Gastroesophageal sphincter (tissue), 4 donors: ENCODE measurements at regions not wholly inside any gene's neighbourhood (a gene's known extent, or its start where the extent isn't known, plus 50 kb on each side); places are given as distances from the start of the nearest gene placed in this dataset.

Source experiments
- ATAC-seq: fragments of 150-250 bp; one replicate; pipeline ENCODE4 v1.9.1; 2016; ENCODE audit warnings: mild to moderate bottlenecking, moderate library complexity
- H3K27ac ChIP-seq, 4 donors: fragments of 200-600 bp; sonication (generic) in 3 of 4; 1 replicate in 3 of 4; 2 replicates in 1 of 4; pipeline ENCODE4 v1.5.1; 2016 to 2019
- H3K27me3 ChIP-seq: fragments of 200-600 bp; sonication (generic); one replicate; pipeline ENCODE4 v1.5.1; 2019
- H3K36me3 ChIP-seq, 2 donors: fragments of 200-600 bp; sonication (generic); one replicate each; pipeline ENCODE4 v1.5.1; 2019; ENCODE audit warnings: control low read depth in 1 of 2
- H3K4me1 ChIP-seq, 3 donors: fragments of 200-600 bp; sonication (generic); 1 replicate in 2 of 3; 2 replicates in 1 of 3; pipeline ENCODE4 v1.5.1; 2016 to 2019; ENCODE audit warnings: control low read depth in 2 of 3
- H3K4me3 ChIP-seq, 2 donors: fragments of 200-600 bp; sonication (generic); one replicate each; pipeline ENCODE4 v1.5.1; 2019; ENCODE audit warnings: mild to moderate bottlenecking in 1 of 2, moderate library complexity in 1 of 2
- H3K9me3 ChIP-seq, 3 donors: fragments of 200-600 bp; sonication (generic); one replicate each; pipeline ENCODE4 v1.5.1; 2017 to 2019; ENCODE audit warnings: control low read depth in 2 of 3
- EP300 ChIP-seq: sonication (generic); formaldehyde crosslinking; IDR thresholded peaks from one replicate; pipeline ENCODE4 v1.6.1; 2017; ENCODE audit warnings: antibody characterized with exemption, mild to moderate bottlenecking
- POLR2A ChIP-seq, 2 donors: fragments of 450-650 bp; IDR thresholded peaks; one replicate each; pipeline ENCODE4 v1.6.1; 2017; ENCODE audit warnings: antibody characterized with exemption in 2 of 2, mild to moderate bottlenecking in 2 of 2, moderate library complexity in 1 of 2
- POLR2AphosphoS5 ChIP-seq: sonication (generic); formaldehyde crosslinking; IDR thresholded peaks from one replicate; pipeline ENCODE4 v1.6.1; 2017; ENCODE audit warnings: antibody characterized with exemption
- WGBS, 2 donors: methylation state at CpG; one replicate each; pipeline ENCODE4 v1.1.5; 2018; ENCODE audit warnings: low coverage in 1 of 2; 5-methylcytosine and 5-hydroxymethylcytosine counted together
- TF ChIP-seq, protein P1 (sequence below), 4 experiments: fragments of 200-600 bp in 2 of 4; fragments of 450-650 bp in 2 of 4; sonication (generic) in 1 of 4; IDR thresholded peaks; one replicate each; pipeline ENCODE4 v1.5.1; 2017 to 2019; ENCODE audit warnings: antibody characterized with exemption in 4 of 4, mild to moderate bottlenecking in 2 of 4, moderate library complexity in 2 of 4

DNA sequence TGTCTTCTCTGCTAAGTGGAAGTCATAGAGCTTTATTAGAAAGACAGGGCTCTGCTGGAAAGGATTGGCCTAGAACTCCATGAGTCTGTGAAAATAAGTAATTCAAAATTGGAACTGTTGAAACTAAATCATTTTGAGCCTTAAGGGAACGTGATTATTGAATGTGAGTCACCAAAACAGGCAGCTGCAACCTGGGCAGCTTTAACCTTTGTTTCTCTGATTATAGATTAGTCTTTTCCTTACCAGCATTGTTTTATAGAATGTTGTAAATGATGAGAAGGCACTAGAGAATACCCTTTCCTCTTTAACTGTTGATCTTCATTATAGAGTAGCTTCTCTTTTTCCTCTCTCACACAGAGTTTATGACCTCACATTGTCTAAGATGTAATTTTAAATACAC, 638.8 kb upstream of the SLITRK6 start:
- H3K27me3 ChIP-seq = no peaks in the 10 kb centered on the region
- no peak overlapping the region for H3K4me3 ChIP-seq
- no peaks in the 10 kb centered on the region for H3K36me3 ChIP-seq
- H3K27ac ChIP-seq = no peak overlapping the region
- 42 to 55% methylated on average over 1 of the region's 1 CpG for WGBS, 2 donors
- no peaks in the 10 kb centered on the region for H3K9me3 ChIP-seq
- no peak for ATAC-seq
- TF ChIP-seq EP300 = no peak
- H3K4me1 ChIP-seq = no peaks in the 10 kb centered on the region

DNA sequence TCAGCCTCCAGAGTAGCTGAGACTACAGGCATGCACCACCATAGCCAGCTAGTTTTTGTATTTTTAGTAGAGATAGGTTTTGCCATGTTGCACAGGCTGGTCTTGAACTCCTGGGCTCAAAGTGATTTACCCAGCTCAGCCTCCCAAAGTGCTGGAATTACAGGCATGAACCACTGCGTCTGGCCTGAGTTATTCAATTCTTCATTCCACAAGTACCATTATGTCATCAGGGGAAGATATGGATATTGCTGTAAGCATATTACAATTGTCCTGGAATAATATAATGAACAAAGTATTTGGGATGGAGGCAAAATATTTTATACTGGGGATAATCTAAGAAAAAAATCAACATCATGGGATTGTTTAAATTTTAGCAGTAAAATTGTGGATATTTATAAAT, 646.0 kb upstream of the SLITRK6 start:
- no peak overlapping the region for H3K27ac ChIP-seq
- no peaks in the 10 kb centered on the region for H3K4me1 ChIP-seq
- no peaks in the 10 kb centered on the region for H3K36me3 ChIP-seq
- no peaks in the 10 kb centered on the region for H3K27me3 ChIP-seq
- ATAC-seq = no peak
- WGBS, 2 donors = 42% methylated on average over 1 of the region's 1 CpG; no CpG with 5 or more reads in 1 of the 2 donors
- H3K9me3 ChIP-seq = no peaks in the 10 kb centered on the region
- TF ChIP-seq POLR2AphosphoS5 = no peak
- TF ChIP-seq, protein P1, sequence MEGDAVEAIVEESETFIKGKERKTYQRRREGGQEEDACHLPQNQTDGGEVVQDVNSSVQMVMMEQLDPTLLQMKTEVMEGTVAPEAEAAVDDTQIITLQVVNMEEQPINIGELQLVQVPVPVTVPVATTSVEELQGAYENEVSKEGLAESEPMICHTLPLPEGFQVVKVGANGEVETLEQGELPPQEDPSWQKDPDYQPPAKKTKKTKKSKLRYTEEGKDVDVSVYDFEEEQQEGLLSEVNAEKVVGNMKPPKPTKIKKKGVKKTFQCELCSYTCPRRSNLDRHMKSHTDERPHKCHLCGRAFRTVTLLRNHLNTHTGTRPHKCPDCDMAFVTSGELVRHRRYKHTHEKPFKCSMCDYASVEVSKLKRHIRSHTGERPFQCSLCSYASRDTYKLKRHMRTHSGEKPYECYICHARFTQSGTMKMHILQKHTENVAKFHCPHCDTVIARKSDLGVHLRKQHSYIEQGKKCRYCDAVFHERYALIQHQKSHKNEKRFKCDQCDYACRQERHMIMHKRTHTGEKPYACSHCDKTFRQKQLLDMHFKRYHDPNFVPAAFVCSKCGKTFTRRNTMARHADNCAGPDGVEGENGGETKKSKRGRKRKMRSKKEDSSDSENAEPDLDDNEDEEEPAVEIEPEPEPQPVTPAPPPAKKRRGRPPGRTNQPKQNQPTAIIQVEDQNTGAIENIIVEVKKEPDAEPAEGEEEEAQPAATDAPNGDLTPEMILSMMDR (IDR thresholded peaks at IDR 0.05) = no peak
- TF ChIP-seq POLR2A (IDR thresholded peaks at IDR 0.05) = no peak
- no peak for TF ChIP-seq EP300
- H3K4me3 ChIP-seq = no peak overlapping the region

DNA sequence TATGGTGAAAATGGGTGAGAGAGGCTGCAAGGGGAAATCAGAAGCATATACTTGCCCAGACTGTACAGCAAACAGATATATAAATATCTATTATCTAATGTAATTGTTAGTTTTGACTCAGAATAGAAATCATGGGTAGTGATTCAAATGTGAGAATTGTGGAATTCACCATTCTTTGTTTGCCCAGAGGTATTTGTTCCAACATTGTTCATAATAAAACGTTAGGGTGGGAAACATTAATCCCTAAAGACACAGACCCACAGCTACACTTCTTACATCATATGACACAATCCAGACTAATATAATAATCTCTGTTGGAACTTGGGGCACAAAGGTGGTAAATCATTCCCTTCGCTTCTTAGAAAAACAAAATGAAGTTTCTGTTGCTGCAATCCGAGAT, 646.5 kb upstream of the SLITRK6 start:
- Histone ChIP-seq H3K4me1 (no peaks in the 10 kb centered on the region), H3K27me3 (no peaks in the 10 kb centered on the region), H3K9me3 (no peaks in the 10 kb centered on the region), H3K4me3 (no peak overlapping the region), H3K27ac (no peak overlapping the region), H3K36me3 (no peaks in the 10 kb centered on the region)
- TF ChIP-seq, protein P1 (IDR thresholded peaks at IDR 0.05) = no peak
- TF ChIP-seq EP300 (no peak), POLR2AphosphoS5 (no peak), POLR2A (IDR thresholded peaks at IDR 0.05) (no peak)
- WGBS, 2 donors = 42 to 58% methylated on average over 3 of the region's 3 CpGs
- no peak for ATAC-seq

DNA sequence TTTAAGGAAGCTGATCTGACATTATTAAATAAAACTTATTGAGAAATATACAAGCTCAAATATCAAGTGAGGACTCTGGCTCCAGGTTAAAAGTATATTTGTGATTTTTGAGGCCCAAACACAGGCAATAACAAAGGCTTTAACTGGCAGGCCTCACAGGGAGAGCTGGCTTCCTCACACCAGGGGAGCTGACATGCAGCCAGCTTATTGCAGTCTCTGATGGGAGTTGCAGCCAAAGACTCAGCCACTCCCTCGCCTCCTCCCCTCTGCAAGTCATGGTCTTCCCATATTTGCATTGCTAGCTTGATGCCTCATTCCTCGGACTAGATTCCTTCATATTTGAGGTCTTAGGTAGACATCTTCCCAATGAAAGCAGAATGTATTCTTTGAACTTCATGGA, 647.1 kb upstream of the SLITRK6 start:
- no peak overlapping the region for H3K27ac ChIP-seq
- no peaks in the 10 kb centered on the region for H3K9me3 ChIP-seq
- no peak overlapping the region for H3K4me3 ChIP-seq
- H3K4me1 ChIP-seq = no peaks in the 10 kb centered on the region
- H3K27me3 ChIP-seq = no peaks in the 10 kb centered on the region
- 54 to 59% methylated on average over 2 of the region's 2 CpGs for WGBS, 2 donors
- no peak for TF ChIP-seq EP300
- TF ChIP-seq, protein P1 (IDR thresholded peaks at IDR 0.05) = no peak
- no peak for ATAC-seq
- no peaks in the 10 kb centered on the region for H3K36me3 ChIP-seq

DNA sequence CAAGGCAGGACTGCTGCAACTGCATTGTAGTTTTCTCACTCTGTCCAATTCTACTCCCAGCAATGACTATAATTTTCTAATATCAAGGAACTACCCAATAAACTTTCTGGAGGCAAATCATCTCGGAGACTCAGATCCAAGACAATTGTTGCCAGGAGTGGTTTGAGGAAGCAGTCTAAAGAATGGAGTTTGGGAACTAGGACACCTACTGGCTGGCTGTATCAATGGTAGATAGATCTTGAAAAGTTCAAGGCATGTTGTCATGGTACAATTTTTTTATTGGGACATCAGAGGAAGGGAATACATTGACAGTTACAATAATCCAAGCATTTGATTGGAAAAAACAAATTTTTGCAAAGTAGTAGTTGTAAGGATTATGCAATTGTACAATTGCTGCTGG, 648.3 kb upstream of the SLITRK6 start:
- WGBS, 2 donors = 71 to 88% methylated on average over 1 of the region's 1 CpG
- H3K4me1 ChIP-seq = no peaks in the 10 kb centered on the region
- TF ChIP-seq, protein P1 (IDR thresholded peaks at IDR 0.05) = no peak
- TF ChIP-seq POLR2A (IDR thresholded peaks at IDR 0.05) (no peak), EP300 (no peak), POLR2AphosphoS5 (no peak)
- H3K4me3 ChIP-seq = no peak overlapping the region
- ATAC-seq = no peak
- H3K9me3 ChIP-seq = no peaks in the 10 kb centered on the region
- H3K27me3 ChIP-seq = no peaks in the 10 kb centered on the region
- H3K36me3 ChIP-seq = no peaks in the 10 kb centered on the region
- H3K27ac ChIP-seq = no peak overlapping the region

DNA sequence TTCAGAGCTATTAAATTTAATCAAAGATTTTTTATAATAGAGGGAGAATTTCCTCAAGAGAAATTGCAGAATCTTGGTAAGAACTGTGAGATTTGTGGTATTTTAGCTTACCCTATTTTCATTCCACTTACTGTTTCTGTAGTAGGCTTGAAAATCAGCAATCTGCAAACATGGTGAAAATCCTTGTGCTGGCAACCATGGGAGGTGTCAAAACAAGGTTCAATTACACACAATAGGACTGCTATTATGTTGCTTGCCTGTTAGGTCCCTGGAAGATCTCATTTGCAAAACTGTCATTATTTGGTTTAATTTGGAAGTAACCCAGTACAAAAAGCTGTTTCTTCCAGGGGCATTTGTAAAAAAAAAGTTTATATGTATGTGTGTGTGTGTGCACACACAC, 662.8 kb upstream of the SLITRK6 start:
- H3K36me3 ChIP-seq = no peaks in the 10 kb centered on the region
- TF ChIP-seq, protein P1 (IDR thresholded peaks at IDR 0.05) = no peak
- TF ChIP-seq POLR2AphosphoS5 (no peak), POLR2A (IDR thresholded peaks at IDR 0.05) (no peak)
- H3K9me3 ChIP-seq = no peaks in the 10 kb centered on the region
- no peaks in the 10 kb centered on the region for H3K4me1 ChIP-seq
- no peak overlapping the region for H3K4me3 ChIP-seq
- H3K27me3 ChIP-seq = no peaks in the 10 kb centered on the region
- no peak for ATAC-seq
- H3K27ac ChIP-seq = no peak overlapping the region
